Ishikawa (cell line): ENCODE measurements at regions not wholly inside any gene's neighbourhood (a gene's known extent, or its start where the extent isn't known, plus 50 kb on each side); places are given as distances from the start of the nearest gene placed in this dataset.

ENCODE experiments used
- CEBPB ChIP-seq: IDR thresholded peaks from 2 replicates; pipeline ENCODE4 v1.6.1; 2012
- CREB1 ChIP-seq: IDR thresholded peaks from 2 replicates; pipeline ENCODE4 v1.6.1; 2012; ENCODE audit warnings: low read depth
- EGR1 ChIP-seq: IDR thresholded peaks from 2 replicates; pipeline ENCODE4 v1.6.1; 2012
- EP300 ChIP-seq: IDR thresholded peaks from 2 replicates; pipeline ENCODE4 v1.6.1; 2012; ENCODE audit warnings: borderline replicate concordance
- FOXM1 ChIP-seq: IDR thresholded peaks from 2 replicates; pipeline ENCODE4 v1.6.1; 2012; ENCODE audit warnings: low read depth, borderline replicate concordance
- MAX ChIP-seq: IDR thresholded peaks from 2 replicates; pipeline ENCODE4 v1.6.1; 2012
- NFIC ChIP-seq: IDR thresholded peaks from 2 replicates; pipeline ENCODE4 v1.6.1; 2012
- RAD21 ChIP-seq: IDR thresholded peaks from 2 replicates; pipeline ENCODE4 v1.6.1; 2012; ENCODE audit warnings: low read depth
- REST ChIP-seq: IDR thresholded peaks from 2 replicates; pipeline ENCODE4 v1.6.1; 2012; ENCODE audit warnings: low read depth, mild to moderate bottlenecking
- TAF1 ChIP-seq: IDR thresholded peaks from 2 replicates; pipeline ENCODE4 v1.6.1; 2012; ENCODE audit warnings: low read depth, mild to moderate bottlenecking
- TCF12 ChIP-seq: IDR thresholded peaks from 2 replicates; pipeline ENCODE4 v1.6.1; 2012; ENCODE audit warnings: low read depth
- TEAD4 ChIP-seq: IDR thresholded peaks from 2 replicates; pipeline ENCODE4 v1.6.1; 2012
- YY1 ChIP-seq: IDR thresholded peaks from 2 replicates; pipeline ENCODE4 v1.6.1; 2012; ENCODE audit warnings: low read depth
- ZBTB7A ChIP-seq: IDR thresholded peaks from 2 replicates; pipeline ENCODE4 v1.6.1; 2012; ENCODE audit warnings: low read depth
- TF ChIP-seq, protein P1 (sequence below): IDR thresholded peaks from 2 replicates; pipeline ENCODE4 v1.6.1; 2012

DNA sequence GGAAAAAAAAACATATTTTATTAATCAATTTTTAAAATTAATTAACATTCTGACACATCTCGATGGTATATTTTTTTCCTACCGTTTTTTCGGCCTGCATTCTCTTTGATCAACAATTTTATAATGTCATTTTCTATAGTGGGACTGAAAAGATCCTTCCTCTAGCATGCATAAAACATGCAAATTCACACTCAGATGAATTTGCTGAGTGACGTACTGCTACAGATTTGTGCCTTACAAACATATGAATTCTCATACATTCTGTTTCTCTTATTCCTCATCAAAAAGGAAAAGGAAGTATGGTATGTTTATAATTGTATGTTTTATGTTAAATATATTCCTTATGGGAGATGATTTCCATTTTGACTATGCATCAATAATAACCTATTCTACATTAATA is 458.2 kb downstream of the TSHZ3 start:
- TF ChIP-seq RAD21: no peak
- TF ChIP-seq TAF1: no peak
- no peak for TF ChIP-seq YY1
- no peak for TF ChIP-seq FOXM1
- TF ChIP-seq TCF12: no peak
- TF ChIP-seq, protein P1, sequence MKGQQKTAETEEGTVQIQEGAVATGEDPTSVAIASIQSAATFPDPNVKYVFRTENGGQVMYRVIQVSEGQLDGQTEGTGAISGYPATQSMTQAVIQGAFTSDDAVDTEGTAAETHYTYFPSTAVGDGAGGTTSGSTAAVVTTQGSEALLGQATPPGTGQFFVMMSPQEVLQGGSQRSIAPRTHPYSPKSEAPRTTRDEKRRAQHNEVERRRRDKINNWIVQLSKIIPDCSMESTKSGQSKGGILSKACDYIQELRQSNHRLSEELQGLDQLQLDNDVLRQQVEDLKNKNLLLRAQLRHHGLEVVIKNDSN: no peak
- TF ChIP-seq EP300: no peak
- TF ChIP-seq CREB1: no peak
- TF ChIP-seq CEBPB: no peak
- TF ChIP-seq REST: no peak
- TF ChIP-seq ZBTB7A: no peak
- no peak for TF ChIP-seq MAX
- no peak for TF ChIP-seq TEAD4
- no peak for TF ChIP-seq NFIC
- TF ChIP-seq EGR1: no peak

- TF ChIP-seq YY1 (no peak), EP300 (no peak), REST (no peak), RAD21 (no peak), ZBTB7A (no peak), CREB1 (no peak), TEAD4 (no peak), TAF1 (no peak), EGR1 (no peak), FOXM1 (no peak), CEBPB (no peak), TCF12 (no peak), NFIC (no peak), MAX (no peak)
- TF ChIP-seq, protein P1: no peak
Observed at GRCh38 chr19:30890033-30890432, 459.2 kb downstream of the TSHZ3 start.

GRCh38 chr19:30888937-30889336 is 460.3 kb downstream of the TSHZ3 start:
- TF ChIP-seq EP300: no peak
- TF ChIP-seq TAF1: no peak
- no peak for TF ChIP-seq TEAD4
- TF ChIP-seq ZBTB7A: no peak
- TF ChIP-seq, protein P1: no peak
- TF ChIP-seq CREB1: no peak
- no peak for TF ChIP-seq TCF12
- TF ChIP-seq RAD21: no peak
- TF ChIP-seq NFIC: no peak
- TF ChIP-seq YY1: no peak
- TF ChIP-seq CEBPB: no peak
- no peak for TF ChIP-seq FOXM1
- no peak for TF ChIP-seq REST
- no peak for TF ChIP-seq EGR1

- TF ChIP-seq FOXM1: no peak
- TF ChIP-seq CREB1: no peak
- TF ChIP-seq TCF12: no peak
- no peak for TF ChIP-seq EGR1
- TF ChIP-seq MAX: no peak
- TF ChIP-seq TAF1: no peak
- TF ChIP-seq, protein P1: no peak
- no peak for TF ChIP-seq CEBPB
- TF ChIP-seq TEAD4: no peak
- TF ChIP-seq YY1: no peak
- no peak for TF ChIP-seq EP300
- TF ChIP-seq ZBTB7A: no peak
- TF ChIP-seq RAD21: no peak
- no peak for TF ChIP-seq REST
Observed at GRCh38 chr19:30887042-30887441, 462.2 kb downstream of the TSHZ3 start.
